Colonic mucosa (tissue), 4 donors: ENCODE measurements at regions not wholly inside any gene's neighbourhood (a gene's known extent, or its start where the extent isn't known, plus 50 kb on each side); places are given as distances from the start of the nearest gene placed in this dataset.
"Not testable (repeated sequence)": the region's sequence is repeated elsewhere in the genome, so short reads cannot be mapped to it uniquely, and the experiment has no call there.

Source experiments
- DNase-seq: peaks from one replicate; pipeline ENCODE4 v3.0.0-alpha.2; 2020
- H3K27ac ChIP-seq: fragments of 200-600 bp; one replicate; pipeline ENCODE4 v1.8.0; 2021
- H3K27me3 ChIP-seq: fragments of 200-600 bp; one replicate; pipeline ENCODE4 v1.8.0; 2021
- H3K36me3 ChIP-seq: fragments of 200-600 bp; one replicate; pipeline ENCODE4 v1.8.0; 2021
- H3K4me1 ChIP-seq: fragments of 200-600 bp; one replicate; pipeline ENCODE4 v1.8.0; 2021; ENCODE audit warnings: mild to moderate bottlenecking
- H3K4me3 ChIP-seq: fragments of 200-600 bp; one replicate; pipeline ENCODE4 v1.8.0; 2021
- H3K9ac ChIP-seq, 2 donors: one replicate each; pipeline ENCODE4 v1.7.0; 2013; ENCODE audit warnings: control low read depth in 2 of 2, low read depth in 2 of 2, low read length in 2 of 2
- H3K9me3 ChIP-seq: fragments of 200-600 bp; one replicate; pipeline ENCODE4 v1.8.0; 2021
- CTCF ChIP-seq: fragments of 200-600 bp; IDR thresholded peaks from one replicate; pipeline ENCODE4 v1.8.0; 2022; ENCODE audit warnings: antibody characterized with exemption, mild to moderate bottlenecking
- intact Hi-C: fragments of 100-400 bp; cut with DNase I; formaldehyde crosslinking; loops from one replicate; pipeline ENCODE4 v1.14.1; 2022
- donor health status: healthy.
- donor health status: DM: no; HTN: no; CAD: no.
- donor health status: DM: no; HTN: no; CAD: no.

DNA sequence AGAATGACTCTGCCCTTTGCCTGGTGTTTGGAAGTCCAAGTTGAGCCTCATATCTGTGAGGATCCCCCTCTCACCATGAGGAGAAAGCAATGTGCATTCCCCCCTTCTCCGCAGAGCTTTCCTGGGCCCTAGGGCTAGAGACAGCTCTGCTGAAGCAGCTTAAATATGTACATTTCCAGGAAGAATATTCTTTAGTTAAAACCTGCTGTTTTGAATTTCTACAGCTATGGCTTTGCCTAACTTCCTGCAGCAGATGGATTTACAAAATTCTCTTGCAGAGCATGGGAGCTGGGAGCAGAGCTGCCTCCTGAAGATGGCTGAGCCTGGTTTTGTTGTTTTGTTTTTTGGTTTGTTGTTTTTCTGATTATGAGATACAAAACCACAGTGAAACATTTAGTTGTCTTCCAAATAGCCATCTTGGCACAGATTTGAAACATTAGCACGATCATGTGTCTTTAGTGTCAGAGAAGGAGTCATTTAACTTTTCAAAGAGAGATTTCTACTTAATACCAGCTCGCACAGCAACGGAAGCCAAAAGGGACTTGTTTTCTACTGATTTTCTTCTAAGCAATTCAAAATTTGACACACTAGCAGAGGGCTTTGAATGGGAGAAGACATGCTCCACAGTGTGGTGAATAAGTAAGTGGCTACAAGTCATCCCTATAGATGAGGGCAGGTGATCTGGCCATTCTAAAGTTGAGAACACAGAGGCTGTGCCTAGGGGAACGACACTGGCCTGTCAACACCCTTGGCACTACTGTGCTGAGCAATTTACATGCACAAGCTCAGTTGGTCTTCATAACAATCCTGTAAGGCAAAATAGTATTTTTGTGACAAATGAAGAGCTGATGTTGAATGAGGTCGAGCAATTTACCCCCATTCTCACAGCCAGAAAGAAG lies 222.6 kb downstream of the MREG start:
- Histone ChIP-seq H3K27ac (no peak overlapping the region), H3K9ac (no peak overlapping the region), H3K4me1 (no peaks in the 10 kb centered on the region), H3K9me3 (no peaks in the 10 kb centered on the region), H3K4me3 (no peak overlapping the region), H3K36me3 (no peaks in the 10 kb centered on the region), H3K27me3 (no peaks in the 10 kb centered on the region)
- intact Hi-C loops = no loop called here
- no peak for DNase-seq
- TF ChIP-seq CTCF = no peak

GRCh38 chr2:215787565-215788178 lies 225.7 kb downstream of the MREG start:
- no peak overlapping the region for H3K4me3 ChIP-seq
- no peak overlapping the region for H3K9ac ChIP-seq
- no peak overlapping the region for H3K27ac ChIP-seq
- no peak for TF ChIP-seq CTCF
- no peaks in the 10 kb centered on the region for H3K36me3 ChIP-seq
- no peaks in the 10 kb centered on the region for H3K4me1 ChIP-seq
- intact Hi-C loops = no loop called here
- H3K9me3 ChIP-seq = no peaks in the 10 kb centered on the region
- no peak for DNase-seq
- no peaks in the 10 kb centered on the region for H3K27me3 ChIP-seq

DNA sequence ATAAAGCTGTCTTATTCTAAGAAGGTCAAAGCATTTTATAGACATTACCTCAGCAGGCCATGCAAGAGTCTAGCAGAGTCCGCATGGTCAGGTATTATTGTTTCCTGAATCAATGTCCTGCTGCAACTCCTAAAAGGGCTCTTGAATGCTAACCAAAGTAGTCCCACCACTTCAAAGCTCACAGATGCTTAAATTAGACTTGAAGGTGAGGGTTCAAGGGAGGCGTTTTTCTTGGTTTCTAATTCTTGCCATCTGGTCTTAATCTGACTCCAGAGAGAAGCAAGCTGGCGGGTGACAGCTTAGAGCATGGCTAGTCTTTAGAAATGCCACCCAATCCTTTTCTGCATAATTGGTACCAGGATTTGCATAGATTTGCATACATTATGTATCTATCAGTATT lies 226.3 kb downstream of the MREG start:
- no peak for TF ChIP-seq CTCF
- intact Hi-C loops = no loop called here
- Histone ChIP-seq H3K9me3 (no peaks in the 10 kb centered on the region), H3K27me3 (no peaks in the 10 kb centered on the region), H3K4me1 (no peaks in the 10 kb centered on the region), H3K27ac (no peak overlapping the region), H3K36me3 (no peaks in the 10 kb centered on the region), H3K9ac (no peak overlapping the region), H3K4me3 (no peak overlapping the region)
- no peak for DNase-seq

DNA sequence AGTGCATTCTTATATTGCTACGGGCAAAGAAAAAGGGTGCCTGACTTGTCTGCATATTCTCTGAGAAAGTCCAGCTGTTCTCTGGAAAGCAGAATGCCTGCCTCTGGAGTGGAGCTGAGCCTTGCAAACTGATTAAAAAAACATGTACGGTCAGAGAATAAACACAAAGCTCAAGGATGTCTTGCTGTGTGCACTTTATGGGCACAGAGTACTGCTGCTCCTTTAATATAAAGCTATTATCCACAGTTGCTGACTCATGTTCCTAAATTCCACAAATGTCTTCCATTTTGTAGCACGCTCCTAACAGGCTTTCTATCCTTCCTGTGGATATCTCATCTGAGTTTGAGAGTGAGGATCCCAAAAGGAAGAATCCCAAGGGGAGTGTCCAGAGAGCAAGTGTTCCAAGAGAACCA lies 229.0 kb downstream of the MREG start:
- intact Hi-C loops = no loop called here
- Histone ChIP-seq H3K27me3 (no peaks in the 10 kb centered on the region), H3K4me3 (no peak overlapping the region), H3K4me1 (no peaks in the 10 kb centered on the region), H3K36me3 (no peaks in the 10 kb centered on the region), H3K27ac (no peak overlapping the region), H3K9me3 (no peaks in the 10 kb centered on the region), H3K9ac (no peak overlapping the region)
- TF ChIP-seq CTCF = no peak
- no peak for DNase-seq

- H3K9ac ChIP-seq, H3K4me3 ChIP-seq, DNase-seq, H3K9me3 ChIP-seq, H3K4me1 ChIP-seq, intact Hi-C loops, H3K27me3 ChIP-seq, H3K36me3 ChIP-seq, H3K27ac ChIP-seq: not testable (repeated sequence)
Measured at GRCh38 chr2:215783640-215784039, 229.7 kb downstream of the MREG start.

GRCh38 chr2:215782965-215783364 lies 230.4 kb downstream of the MREG start:
- no peaks in the 10 kb centered on the region for H3K27me3 ChIP-seq
- no peak overlapping the region for H3K9ac ChIP-seq
- H3K9me3 ChIP-seq = no peaks in the 10 kb centered on the region
- H3K4me3 ChIP-seq = no peak overlapping the region
- no peak overlapping the region for H3K27ac ChIP-seq
- intact Hi-C loops = no loop called here
- no peak for TF ChIP-seq CTCF
- DNase-seq = no peak
- no peaks in the 10 kb centered on the region for H3K4me1 ChIP-seq
- no peaks in the 10 kb centered on the region for H3K36me3 ChIP-seq
